HepG2 (cell line): ENCODE measurements at regions not wholly inside any gene's neighbourhood (a gene's known extent, or its start where the extent isn't known, plus 50 kb on each side); places are given as distances from the start of the nearest gene placed in this dataset.

Source experiments
- ATAC-seq: fragments of 200-7000 bp; cut with Tn5 transposase; 3 replicates; pipeline ENCODE4 v1.9.1; 2020; ENCODE audit warnings: mild to moderate bottlenecking, moderate library complexity
- BruUV-seq: library from RNA; stranded (reverse); fragments of 400-500 nt; replicated peaks from 2 replicates; lab custom pipeline; 2021; lab: Mats Ljungman, UMichigan
- CTCF ChIA-PET: fragments of 300-600 bp; formaldehyde crosslinking; extraction: SDS; loops from one replicate; lab custom pipeline; 2021; ENCODE audit warnings: low total read pairs, inconsistent platforms, low intra/inter-chr PET ratio; lab: Yijun Ruan, JAX
- POLR2A ChIA-PET: fragments of 350-600 bp; sonication (Branson Sonifier 250); formaldehyde crosslinking; loops from one replicate; lab custom pipeline; 2020; ENCODE audit warnings: antibody characterized with exemption, inconsistent platforms; lab: Yijun Ruan, JAX
- DNase-seq: peaks from one replicate; pipeline ENCODE4 v3.0.0-alpha.2; 2015; ENCODE audit warnings: low spot score
- FAIRE-seq: peaks from 3 replicates; lab custom pipeline; 2011; peaks lifted over from hg19 to GRCh38; lab: Jason Lieb, UNC
- H2AFZ ChIP-seq: one replicate; pipeline ENCODE4 v1.6.1; 2011; ENCODE audit warnings: low read length, inconsistent platforms
- H3K27ac ChIP-seq: fragments of 300-600 bp; 3 replicates; pipeline ENCODE4 v1.8.0; 2011; ENCODE audit warnings: mixed run types, mild to moderate bottlenecking, mixed read lengths, low read length, inconsistent platforms; ENCODE audit not compliant: insufficient read depth; ENCODE audit errors: extremely low read length
- H3K27me3 ChIP-seq, 2 experiments: fragments of 200-600 bp in 1 of 2; 2 replicates in 1 of 2; 3 replicates in 1 of 2; pipeline versions ENCODE4 v1.6.0 to v1.8.0; 2011; ENCODE audit warnings: low read length in 2 of 2, mild to moderate bottlenecking in 2 of 2, moderate library complexity in 2 of 2, inconsistent platforms in 1 of 2; ENCODE audit not compliant: insufficient read depth in 2 of 2, control insufficient read depth in 1 of 2
- H3K36me3 ChIP-seq, 2 experiments: fragments of 200-600 bp in 1 of 2; replicated peaks in 1 of 2; 2 replicates in 1 of 2; 3 replicates in 1 of 2; pipeline versions ENCODE4 v1.5.1 to v1.8.0; 2011; ENCODE audit warnings: low read length in 2 of 2, inconsistent platforms in 1 of 2; ENCODE audit not compliant: insufficient read depth in 2 of 2, control insufficient read depth in 1 of 2
- H3K4me1 ChIP-seq: 2 replicates; pipeline ENCODE4 v1.5.1; 2012; ENCODE audit warnings: low read length, inconsistent platforms; ENCODE audit not compliant: insufficient read depth
- H3K4me2 ChIP-seq: 2 replicates; pipeline ENCODE4 v1.6.0; 2011; ENCODE audit warnings: low read depth, low read length, inconsistent platforms
- H3K4me3 ChIP-seq, 3 experiments: fragments of 200-600 bp in 1 of 3; sonication (generic), shearing (Covaris generic) in 1 of 3; replicated peaks in 1 of 3; 2 replicates each; pipeline ENCODE4 v1.5.1; 2011 to 2016; ENCODE audit warnings: low read length in 3 of 3, inconsistent platforms in 2 of 3, low read depth in 2 of 3, mild to moderate bottlenecking in 2 of 3, control low read depth in 1 of 3, mixed read lengths in 1 of 3; ENCODE audit not compliant: insufficient read depth in 1 of 3
- H3K79me2 ChIP-seq: one replicate; pipeline ENCODE4 v1.6.1; 2011; ENCODE audit warnings: low read length, inconsistent platforms; ENCODE audit not compliant: insufficient read depth
- H3K9ac ChIP-seq: 2 replicates; pipeline ENCODE4 v1.6.0; 2011; ENCODE audit warnings: mild to moderate bottlenecking, low read depth, low read length, inconsistent platforms; ENCODE audit not compliant: insufficient read depth
- H3K9me3 ChIP-seq: 2 replicates; pipeline ENCODE4 v1.5.1; 2012; ENCODE audit warnings: mild to moderate bottlenecking, low read length
- H4K20me1 ChIP-seq: 2 replicates; pipeline ENCODE4 v1.6.0; 2011; ENCODE audit warnings: inconsistent platforms, mild to moderate bottlenecking, low read length, moderate library complexity; ENCODE audit not compliant: insufficient read depth
- AGO1 ChIP-seq: fragments of 200-400 bp; formaldehyde crosslinking; IDR thresholded peaks from 2 replicates; pipeline ENCODE4 v1.6.1; 2017; ENCODE audit warnings: mild to moderate bottlenecking, low read depth, low read length, moderate library complexity; ENCODE audit not compliant: poor library complexity, severe bottlenecking
- ETS1 ChIP-seq: sonication (generic); formaldehyde crosslinking; IDR thresholded peaks from 2 replicates; pipeline ENCODE4 v1.4.0; 2020; ENCODE audit warnings: missing genetic modification reagents
- GATA4 ChIP-seq: sonication (generic); IDR thresholded peaks from 2 replicates; pipeline ENCODE4 v1.6.1; 2016; ENCODE audit warnings: antibody characterized with exemption, low read depth, borderline replicate concordance
- PCBP1 ChIP-seq: fragments of 200-400 bp; formaldehyde crosslinking; IDR thresholded peaks from 2 replicates; pipeline ENCODE4 v1.6.1; 2017; ENCODE audit warnings: mild to moderate bottlenecking, low read depth, low read length, borderline replicate concordance
- POGZ ChIP-seq: sonication (generic); formaldehyde crosslinking; IDR thresholded peaks from 2 replicates; pipeline ENCODE4 v1.4.0; 2020; ENCODE audit warnings: mild to moderate bottlenecking, missing genetic modification reagents
- REL ChIP-seq: sonication (generic); formaldehyde crosslinking; conservative IDR thresholded peaks from 2 replicates; pipeline ENCODE4 v1.8.0; 2022; ENCODE audit warnings: mild to moderate bottlenecking, missing genetic modification reagents, moderate library complexity
- RFXAP ChIP-seq: sonication (generic); formaldehyde crosslinking; IDR thresholded peaks from 2 replicates; pipeline ENCODE4 v1.4.0; 2020; ENCODE audit warnings: missing genetic modification reagents, borderline replicate concordance
- RORA ChIP-seq: sonication (generic); formaldehyde crosslinking; IDR thresholded peaks from 2 replicates; pipeline ENCODE4 v1.5.0; 2020; ENCODE audit warnings: mild to moderate bottlenecking, missing genetic modification reagents, moderate library complexity
- SP140L ChIP-seq: sonication (generic); formaldehyde crosslinking; IDR thresholded peaks from 2 replicates; pipeline ENCODE4 v1.4.0; 2020; ENCODE audit warnings: missing genetic modification reagents, borderline replicate concordance
- ZNF205 ChIP-seq: IDR thresholded peaks from 2 replicates; pipeline ENCODE4 v1.6.1; 2018; ENCODE audit warnings: missing biosample characterization, missing genetic modification reagents
- ZNF431 ChIP-seq: sonication (generic); formaldehyde crosslinking; IDR thresholded peaks from 2 replicates; pipeline ENCODE4 v1.9.0; 2022; ENCODE audit warnings: missing genetic modification reagents, low read depth, mild to moderate bottlenecking, borderline replicate concordance
- ZNF441 ChIP-seq: sonication (generic); formaldehyde crosslinking; IDR thresholded peaks from 2 replicates; pipeline ENCODE4 v1.7.0; 2021; ENCODE audit warnings: missing genetic modification reagents, borderline replicate concordance
- ZNF569 ChIP-seq: sonication (generic); formaldehyde crosslinking; IDR thresholded peaks from 2 replicates; pipeline ENCODE4 v1.5.0; 2020; ENCODE audit warnings: mild to moderate bottlenecking, missing genetic modification reagents, moderate library complexity, borderline replicate concordance
- ZNF773 ChIP-seq: sonication (generic); formaldehyde crosslinking; IDR thresholded peaks from 2 replicates; pipeline ENCODE4 v1.4.0; 2020; ENCODE audit warnings: missing genetic modification reagents, borderline replicate concordance
- ZNF792 ChIP-seq: IDR thresholded peaks from 2 replicates; pipeline ENCODE4 v1.6.1; 2016
- ZSCAN22 ChIP-seq: sonication (generic); formaldehyde crosslinking; IDR thresholded peaks from 2 replicates; pipeline ENCODE4 v1.4.0; 2020; ENCODE audit warnings: mild to moderate bottlenecking, missing genetic modification reagents
- WGBS: methylation state at CpG from one replicate; pipeline ENCODE4 v1.1.6; 2017; ENCODE audit warnings: low lambda C conversion rate; 5-methylcytosine and 5-hydroxymethylcytosine counted together
- in situ Hi-C: cut with HindIII; loops from 2 replicates; pipeline ENCODE4 v1.10.0; 2017; ENCODE audit warnings: low pct_unique_long_range_greater_than_20kb; ENCODE audit not compliant: extremely low pct_ligation_motif_present
- intact Hi-C: fragments of 100-400 bp; cut with micrococcal nuclease; formaldehyde crosslinking; loops from one replicate; pipeline ENCODE4 v1.10.0; 2022; ENCODE audit not compliant: unreplicated experiment

- Histone ChIP-seq H4K20me1 (no peaks in the 10 kb centered on the region), H3K4me1 (no peaks in the 10 kb centered on the region), H3K27me3 (no peaks in the 10 kb centered on the region), H3K27ac (no peak overlapping the region), H3K4me2 (no peak overlapping the region), H3K9me3 (no peaks in the 10 kb centered on the region), H3K9ac (no peak overlapping the region), H3K36me3 (no peaks in the 10 kb centered on the region), H3K79me2 (no peaks in the 10 kb centered on the region), H3K4me3 (no peak overlapping the region), H2AFZ (no peak overlapping the region)
- TF ChIP-seq RFXAP (CRISPR knock-in tag) (no peak), RORA (no peak), ZNF431 (no peak)
- 0% methylated on average over 2 of the region's 2 CpGs for WGBS
- no TSS peak for BruUV-seq
- FAIRE-seq: no peak
- ChIA-PET POLR2A (no interaction called here), CTCF (no interaction called here)
- ATAC-seq: no peak
- in situ Hi-C loops: no loop called here
- intact Hi-C loops: no loop called here
- no peak for DNase-seq
Observed at GRCh38 chr4:35912174-35912573, 332.1 kb downstream of the ARAP2 start.

- Histone ChIP-seq H3K4me2 (no peak overlapping the region), H3K9me3 (no peaks in the 10 kb centered on the region), H3K9ac (no peak overlapping the region), H3K36me3 (no peaks in the 10 kb centered on the region), H3K4me1 (no peaks in the 10 kb centered on the region), H3K27me3 (no peaks in the 10 kb centered on the region), H3K79me2 (no peaks in the 10 kb centered on the region), H3K4me3 (no peak overlapping the region), H2AFZ (no peak overlapping the region), H4K20me1 (no peaks in the 10 kb centered on the region), H3K27ac (no peak overlapping the region)
- ChIA-PET POLR2A (no interaction called here), CTCF (no interaction called here)
- in situ Hi-C loops (no loop called here), intact Hi-C loops (no loop called here)
- no TSS peak for BruUV-seq
- 0% methylated on average over 1 of the region's 1 CpG for whole genome bisulfite sequencing
- FAIRE-seq (no peak), ATAC-seq (no peak), DNase-seq (no peak)
- TF ChIP-seq AGO1 (no peak), ZNF773 (no peak), ZNF441 (no peak), ZNF205 (CRISPR knock-in tag) (no peak), PCBP1 (no peak), ZNF792 (CRISPR knock-in tag) (no peak), ZSCAN22 (CRISPR knock-in tag) (no peak), ZNF569 (CRISPR knock-in tag) (no peak), POGZ (CRISPR knock-in tag) (no peak), GATA4 (no peak), ETS1 (CRISPR knock-in tag) (no peak), SP140L (no peak), REL (CRISPR knock-in tag) (no peak)
Observed at GRCh38 chr4:35918491-35918977, 325.8 kb downstream of the ARAP2 start.
